ENCODE measurements at regions not wholly inside any gene's neighbourhood (a gene's known extent, or its start where the extent isn't known, plus 50 kb on each side); places are given as distances from the start of the nearest gene placed in this dataset.

DNA sequence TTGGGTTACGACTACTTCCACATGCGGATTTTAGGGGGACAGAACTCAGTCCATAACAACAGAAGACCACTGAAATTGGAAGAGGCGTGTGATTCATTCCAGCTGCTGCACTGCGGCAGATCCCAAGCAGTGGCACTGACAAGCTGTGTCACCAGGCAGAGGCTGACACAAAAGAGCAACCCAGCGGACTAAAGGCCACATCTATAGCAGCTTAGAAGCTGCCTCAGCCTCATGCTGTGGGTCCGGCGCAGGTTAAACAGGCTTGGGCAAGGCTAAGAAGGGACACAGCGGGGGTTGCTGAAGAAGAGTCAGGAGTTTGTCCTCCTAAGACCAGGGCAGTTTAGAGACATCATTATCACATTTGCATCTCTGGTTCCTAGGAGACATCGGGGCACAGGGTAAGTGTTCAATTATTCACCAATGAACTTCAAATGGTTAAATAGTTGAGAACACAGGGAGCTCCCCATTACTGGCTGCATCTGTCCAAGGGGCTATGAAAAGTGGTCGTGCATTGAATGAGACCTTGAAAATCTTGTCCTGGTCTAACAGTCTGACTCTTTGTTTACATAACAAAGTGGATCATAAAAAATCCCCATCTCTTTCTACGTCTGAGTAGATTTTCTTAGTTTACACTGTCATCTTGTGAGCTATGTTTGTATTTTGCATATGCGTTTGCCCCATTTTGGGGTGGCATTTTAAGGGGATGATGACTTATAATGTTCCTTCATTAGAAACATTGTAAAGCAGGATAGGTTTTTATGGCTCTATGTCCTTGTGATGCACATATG is 162.3 kb upstream of the TRIB2 start:
- TF ChIP-seq, protein P1, sequence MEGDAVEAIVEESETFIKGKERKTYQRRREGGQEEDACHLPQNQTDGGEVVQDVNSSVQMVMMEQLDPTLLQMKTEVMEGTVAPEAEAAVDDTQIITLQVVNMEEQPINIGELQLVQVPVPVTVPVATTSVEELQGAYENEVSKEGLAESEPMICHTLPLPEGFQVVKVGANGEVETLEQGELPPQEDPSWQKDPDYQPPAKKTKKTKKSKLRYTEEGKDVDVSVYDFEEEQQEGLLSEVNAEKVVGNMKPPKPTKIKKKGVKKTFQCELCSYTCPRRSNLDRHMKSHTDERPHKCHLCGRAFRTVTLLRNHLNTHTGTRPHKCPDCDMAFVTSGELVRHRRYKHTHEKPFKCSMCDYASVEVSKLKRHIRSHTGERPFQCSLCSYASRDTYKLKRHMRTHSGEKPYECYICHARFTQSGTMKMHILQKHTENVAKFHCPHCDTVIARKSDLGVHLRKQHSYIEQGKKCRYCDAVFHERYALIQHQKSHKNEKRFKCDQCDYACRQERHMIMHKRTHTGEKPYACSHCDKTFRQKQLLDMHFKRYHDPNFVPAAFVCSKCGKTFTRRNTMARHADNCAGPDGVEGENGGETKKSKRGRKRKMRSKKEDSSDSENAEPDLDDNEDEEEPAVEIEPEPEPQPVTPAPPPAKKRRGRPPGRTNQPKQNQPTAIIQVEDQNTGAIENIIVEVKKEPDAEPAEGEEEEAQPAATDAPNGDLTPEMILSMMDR (IDR thresholded peaks at IDR 0.05; ENCODE audit: low read depth, low read length, poor library complexity, severe bottlenecking) = no peak
- TF ChIP-seq EZH2phosphoT487 (IDR thresholded peaks at IDR 0.05; ENCODE audit: borderline replicate concordance, low read length) = no peak
- H3K27me3 ChIP-seq (ENCODE audit: control insufficient read depth, low read length) = no peaks in the 10 kb centered on the region
- H3K9me3 ChIP-seq (ENCODE audit: control insufficient read depth, insufficient read depth, low read length) = peaks cover 7% of the 10 kb centered on the region; the same call in 1 of the 2 replicates
- H3K36me3 ChIP-seq (ENCODE audit: control insufficient read depth, low read length) = no peaks in the 10 kb centered on the region
- no peak overlapping the region for H3K4me2 ChIP-seq (ENCODE audit: low read length)
- no peaks in the 10 kb centered on the region for H3K9me2 ChIP-seq (replicated peaks; ENCODE audit: control insufficient read depth, low read length)
- peaks cover 42% of the 10 kb centered on the region for H3K4me1 ChIP-seq (ENCODE audit: control insufficient read depth, low read length)
- H3F3A ChIP-seq (ENCODE audit: control insufficient read depth, insufficient read depth) = no peaks in the 10 kb centered on the region
- no peak overlapping the region for H3K4me3 ChIP-seq (ENCODE audit: low read length)
- no peaks in the 10 kb centered on the region for H3K79me2 ChIP-seq (ENCODE audit: control insufficient read depth, low read length)
- no peaks in the 10 kb centered on the region for H4K20me1 ChIP-seq (ENCODE audit: control insufficient read depth, insufficient read depth, low read depth, low read length)
- no peak overlapping the region for H3K27ac ChIP-seq (ENCODE audit: low read depth, low read length)

DNA sequence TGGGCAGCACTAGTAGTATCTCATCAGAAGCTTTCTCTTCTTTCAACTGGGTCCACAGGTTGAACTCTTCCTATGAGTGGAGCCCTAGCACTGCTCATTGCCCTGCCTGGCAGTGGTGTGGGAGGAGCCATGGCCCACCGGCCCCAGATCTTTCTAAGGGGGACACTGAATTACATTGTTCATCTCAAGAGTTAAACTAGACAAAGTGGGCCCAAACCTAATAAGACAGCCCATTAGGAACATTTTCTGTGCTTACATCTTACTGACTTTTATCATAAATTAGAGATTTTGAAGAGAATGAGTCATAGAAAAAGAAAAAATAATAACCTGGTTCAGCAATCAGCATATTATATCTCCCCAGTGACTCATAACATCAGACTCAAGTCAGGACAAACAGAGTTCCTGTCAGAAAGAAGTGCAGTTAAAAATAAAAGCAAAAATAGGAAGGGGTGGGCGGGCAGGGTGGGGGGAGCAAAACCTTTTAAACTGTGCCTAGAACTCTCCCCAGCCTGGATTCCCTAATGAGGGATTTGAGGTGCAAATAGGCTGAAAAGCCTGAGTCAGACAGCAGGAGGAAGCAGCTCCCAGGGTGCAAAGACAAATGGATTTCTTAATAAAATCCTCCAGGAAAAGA is 161.6 kb upstream of the TRIB2 start:
- H4K20me1 ChIP-seq (ENCODE audit: control insufficient read depth, insufficient read depth, low read depth, low read length) = no peaks in the 10 kb centered on the region
- TF ChIP-seq EZH2phosphoT487 (IDR thresholded peaks at IDR 0.05; ENCODE audit: borderline replicate concordance, low read length) = no peak
- TF ChIP-seq, protein P1 (IDR thresholded peaks at IDR 0.05; ENCODE audit: low read depth, low read length, poor library complexity, severe bottlenecking) = no peak
- no peaks in the 10 kb centered on the region for H3F3A ChIP-seq (ENCODE audit: control insufficient read depth, insufficient read depth)
- H3K27me3 ChIP-seq (ENCODE audit: control insufficient read depth, low read length) = no peaks in the 10 kb centered on the region
- H3K79me2 ChIP-seq (ENCODE audit: control insufficient read depth, low read length) = no peaks in the 10 kb centered on the region
- H3K9me2 ChIP-seq (replicated peaks; ENCODE audit: control insufficient read depth, low read length) = no peaks in the 10 kb centered on the region
- no peaks in the 10 kb centered on the region for H3K36me3 ChIP-seq (ENCODE audit: control insufficient read depth, low read length)
- H3K4me1 ChIP-seq (ENCODE audit: control insufficient read depth, low read length) = peaks cover 42% of the 10 kb centered on the region
- H3K27ac ChIP-seq (ENCODE audit: low read depth, low read length) = no peak overlapping the region
- H3K4me2 ChIP-seq (ENCODE audit: low read length) = no peak overlapping the region
- no peak overlapping the region for H3K4me3 ChIP-seq (ENCODE audit: low read length)
- H3K9me3 ChIP-seq (ENCODE audit: control insufficient read depth, insufficient read depth, low read length) = peaks cover 7% of the 10 kb centered on the region; the same call in 1 of the 2 replicates

DNA sequence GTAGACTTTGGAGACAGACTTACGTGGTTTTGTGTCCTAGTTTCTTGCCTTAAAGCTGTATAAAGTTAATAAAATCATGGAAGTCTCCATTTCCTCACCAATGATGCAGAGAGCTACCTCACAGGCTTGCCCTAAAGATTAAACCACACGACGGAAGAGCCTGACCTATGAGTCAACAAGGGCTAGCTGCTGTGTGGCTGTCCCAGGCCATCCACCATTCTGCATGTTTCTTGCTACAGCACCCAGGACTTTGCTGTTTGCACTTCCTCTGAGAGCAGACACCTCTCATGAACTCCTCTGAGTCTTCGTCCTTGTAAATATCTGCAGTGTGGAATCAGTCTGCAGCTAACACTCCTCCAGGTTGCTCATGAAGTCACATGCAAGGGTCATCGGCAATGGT is 160.0 kb upstream of the TRIB2 start:
- H3K36me3 ChIP-seq (ENCODE audit: control insufficient read depth, low read length) = no peaks in the 10 kb centered on the region
- H3K4me1 ChIP-seq (ENCODE audit: control insufficient read depth, low read length) = peaks cover 51% of the 10 kb centered on the region
- TF ChIP-seq EZH2phosphoT487 (IDR thresholded peaks at IDR 0.05; ENCODE audit: borderline replicate concordance, low read length) = no peak
- 0 out of 2 replicates have a peak, but pooled peaks cover 4% of the 10 kb centered on the region for H3K9me3 ChIP-seq (ENCODE audit: control insufficient read depth, insufficient read depth, low read length)
- H3K9me2 ChIP-seq (replicated peaks; ENCODE audit: control insufficient read depth, low read length) = no peaks in the 10 kb centered on the region
- H3F3A ChIP-seq (ENCODE audit: control insufficient read depth, insufficient read depth) = no peaks in the 10 kb centered on the region
- H3K79me2 ChIP-seq (ENCODE audit: control insufficient read depth, low read length) = no peaks in the 10 kb centered on the region
- no peaks in the 10 kb centered on the region for H3K27me3 ChIP-seq (ENCODE audit: control insufficient read depth, low read length)
- no peak overlapping the region for H3K4me3 ChIP-seq (ENCODE audit: low read length)
- H4K20me1 ChIP-seq (ENCODE audit: control insufficient read depth, insufficient read depth, low read depth, low read length) = no peaks in the 10 kb centered on the region
- no peak overlapping the region for H3K4me2 ChIP-seq (ENCODE audit: low read length)
- no peak overlapping the region for H3K27ac ChIP-seq (ENCODE audit: low read depth, low read length)

DNA sequence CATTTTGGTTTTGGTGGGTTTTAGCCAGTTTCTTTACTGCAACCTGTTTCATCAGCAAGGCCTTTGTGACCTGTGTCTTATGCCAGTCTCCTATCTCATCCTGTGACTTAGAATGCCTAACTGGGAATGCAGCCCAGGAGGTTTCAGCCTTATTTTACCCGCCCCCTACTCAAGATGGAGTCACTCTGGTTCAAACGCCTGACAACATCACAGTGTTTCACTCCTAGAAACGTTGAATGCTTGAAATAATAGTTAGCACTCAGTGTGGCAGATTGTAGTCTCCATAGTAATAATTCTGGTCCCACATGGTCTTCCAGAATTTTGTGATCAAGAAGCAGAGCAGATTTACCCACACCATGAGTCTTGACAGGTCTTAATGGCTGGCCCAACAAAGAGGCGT is 159.0 kb upstream of the TRIB2 start:
- no peaks in the 10 kb centered on the region for H3K27me3 ChIP-seq (ENCODE audit: control insufficient read depth, low read length)
- 0 out of 2 replicates have a peak, but pooled peaks cover 2% of the 10 kb centered on the region for H3K9me3 ChIP-seq (ENCODE audit: control insufficient read depth, insufficient read depth, low read length)
- no peaks in the 10 kb centered on the region for H3F3A ChIP-seq (ENCODE audit: control insufficient read depth, insufficient read depth)
- no peak overlapping the region for H3K27ac ChIP-seq (ENCODE audit: low read depth, low read length)
- TF ChIP-seq EZH2phosphoT487 (IDR thresholded peaks at IDR 0.05; ENCODE audit: borderline replicate concordance, low read length) = no peak
- no peaks in the 10 kb centered on the region for H4K20me1 ChIP-seq (ENCODE audit: control insufficient read depth, insufficient read depth, low read depth, low read length)
- no peak overlapping the region for H3K4me2 ChIP-seq (ENCODE audit: low read length)
- no peaks in the 10 kb centered on the region for H3K79me2 ChIP-seq (ENCODE audit: control insufficient read depth, low read length)
- H3K4me3 ChIP-seq (ENCODE audit: low read length) = no peak overlapping the region
- peaks cover 51% of the 10 kb centered on the region for H3K4me1 ChIP-seq (ENCODE audit: control insufficient read depth, low read length)
- no peaks in the 10 kb centered on the region for H3K36me3 ChIP-seq (ENCODE audit: control insufficient read depth, low read length)
- H3K9me2 ChIP-seq (replicated peaks; ENCODE audit: control insufficient read depth, low read length) = no peaks in the 10 kb centered on the region
